AG10803 (cell line): ENCODE measurements at regions not wholly inside any gene's neighbourhood (a gene's known extent, or its start where the extent isn't known, plus 50 kb on each side); places are given as distances from the start of the nearest gene placed in this dataset.

Experiments
- DNase-seq: peaks from one replicate; pipeline ENCODE4 v3.0.0; 2010; ENCODE audit warnings: low read depth
- H3K4me3 ChIP-seq: 2 replicates; pipeline ENCODE4 v1.5.1; 2011; ENCODE audit warnings: mild to moderate bottlenecking, low read length, control low read depth
- CTCF ChIP-seq: conservative IDR thresholded peaks from 2 replicates; pipeline ENCODE4 v1.5.1; 2011; ENCODE audit warnings: mild to moderate bottlenecking, low read length, control low read depth, inconsistent platforms

GRCh38 chr12:115102450-115102849 lies 418.5 kb upstream of the TBX3 start:
- no peak overlapping the region for H3K4me3 ChIP-seq
- no peak for TF ChIP-seq CTCF
- no peak for DNase-seq

- no peak for TF ChIP-seq CTCF
- no peak for DNase-seq
- no peak overlapping the region for H3K4me3 ChIP-seq
Measured at GRCh38 chr12:115101520-115101919, 417.5 kb upstream of the TBX3 start.

- DNase-seq = peak; percentile 57
- no peak for TF ChIP-seq CTCF
- no peak overlapping the region for H3K4me3 ChIP-seq
Measured at GRCh38 chr12:115097416-115097815, 413.4 kb upstream of the TBX3 start.

GRCh38 chr12:115096588-115097397 lies 412.8 kb upstream of the TBX3 start:
- DNase-seq = peak; percentile 80
- H3K4me3 ChIP-seq = no peak overlapping the region
- no peak for TF ChIP-seq CTCF

- DNase-seq = no peak
- no peak overlapping the region for H3K4me3 ChIP-seq
- TF ChIP-seq CTCF = no peak
Measured at GRCh38 chr12:115095073-115095748, 411.2 kb upstream of the TBX3 start.

GRCh38 chr12:115094163-115094816 lies 410.3 kb upstream of the TBX3 start:
- H3K4me3 ChIP-seq = no peak overlapping the region
- no peak for DNase-seq
- TF ChIP-seq CTCF = no peak
